ENCODE measurements at regions not wholly inside any gene's neighbourhood (a gene's known extent, or its start where the extent isn't known, plus 50 kb on each side); places are given as distances from the start of the nearest gene placed in this dataset.
"Not testable (repeated sequence)": the region's sequence is repeated elsewhere in the genome, so short reads cannot be mapped to it uniquely, and the experiment has no call there.

- no peak overlapping the region for H3K4me3 ChIP-seq (ENCODE audit: low read depth, poor library complexity, severe bottlenecking)
- intact Hi-C loops (cut with DNase I; ENCODE audit: low total_unique reads), result no loop called here
- TF ChIP-seq POLR2A (IDR thresholded peaks at IDR 0.05) (no peak), CTCF (IDR thresholded peaks at IDR 0.05) (no peak)
- DNase-seq (ENCODE audit: low spot score in 2 of 2), result no peak
Observed at GRCh38 chr2:212794471-212794870, 255.9 kb upstream of the ERBB4 start.

DNA sequence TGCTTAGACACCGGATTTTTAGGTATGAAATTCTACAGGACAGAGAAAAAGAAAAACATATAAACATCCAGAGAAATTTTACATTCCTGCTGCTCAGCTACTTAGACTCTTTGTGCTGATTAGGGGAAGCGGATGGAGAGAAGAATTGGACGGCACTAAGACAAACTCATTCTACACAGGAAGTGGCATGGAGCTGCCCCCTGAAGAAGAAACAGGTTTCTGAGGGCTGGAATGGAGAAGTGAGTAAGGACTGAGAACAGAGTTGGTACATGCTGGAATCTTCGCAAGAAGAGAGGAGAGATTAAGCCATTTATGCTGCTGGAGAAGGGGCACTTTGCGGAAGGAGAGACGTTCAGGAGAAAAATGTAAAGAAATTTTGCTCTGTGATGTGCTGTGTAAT, 253.0 kb upstream of the ERBB4 start:
- TF ChIP-seq POLR2A (IDR thresholded peaks at IDR 0.05), result no peak
- no peak for TF ChIP-seq CTCF (IDR thresholded peaks at IDR 0.05)
- intact Hi-C loops (cut with DNase I; ENCODE audit: low total_unique reads), result no loop called here
- no peak overlapping the region for H3K4me3 ChIP-seq (ENCODE audit: low read depth, poor library complexity, severe bottlenecking)
- 86% methylated on average over 6 of the region's 6 CpGs for WGBS, 2 donors
- no peak for DNase-seq (ENCODE audit: low spot score in 2 of 2)

GRCh38 chr2:212786088-212786487, 247.5 kb upstream of the ERBB4 start:
- intact Hi-C loops (cut with DNase I; ENCODE audit: low total_unique reads); H3K4me3 ChIP-seq (ENCODE audit: low read depth, poor library complexity, severe bottlenecking); DNase-seq (ENCODE audit: low spot score in 2 of 2): not testable (repeated sequence)
- 80% methylated on average over 5 of the region's 5 CpGs for WGBS, 2 donors

DNA sequence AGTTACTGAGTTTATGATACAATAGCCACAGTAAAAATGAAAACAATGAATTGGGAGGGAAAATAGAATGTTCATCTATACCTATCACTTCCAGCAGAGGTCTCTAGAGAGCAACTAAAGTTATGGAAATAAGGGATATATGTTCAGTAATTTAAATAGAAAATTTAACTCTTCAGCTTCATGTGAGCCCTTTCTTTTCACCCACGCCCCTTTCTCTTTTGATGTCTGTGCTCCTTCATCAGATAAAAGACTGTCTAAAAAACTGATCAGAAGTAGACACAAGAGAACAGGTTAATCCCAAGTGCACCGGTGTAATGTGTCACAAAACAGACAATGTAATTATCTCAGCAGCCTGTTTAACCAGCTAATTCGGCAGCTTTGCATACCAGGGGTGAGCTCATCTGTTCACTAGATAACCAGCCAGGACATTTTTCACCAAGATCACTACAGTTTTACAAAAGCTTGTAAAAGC, 238.5 kb upstream of the ERBB4 start:
- no peak for DNase-seq (ENCODE audit: low spot score in 2 of 2)
- TF ChIP-seq POLR2A (IDR thresholded peaks at IDR 0.05), result no peak
- no peak for TF ChIP-seq CTCF (IDR thresholded peaks at IDR 0.05)
- no peak overlapping the region for H3K4me3 ChIP-seq (ENCODE audit: low read depth, poor library complexity, severe bottlenecking)
- WGBS, 2 donors, result 10 to 15% methylated on average over 3 of the region's 3 CpGs
- intact Hi-C loops (cut with DNase I; ENCODE audit: low total_unique reads), result no loop called here

GRCh38 chr2:212773808-212774339, 235.3 kb upstream of the ERBB4 start:
- WGBS, 2 donors, result 90 to 95% methylated on average over 1 of the region's 1 CpG
- TF ChIP-seq CTCF (IDR thresholded peaks at IDR 0.05) (no peak), POLR2A (IDR thresholded peaks at IDR 0.05) (no peak)
- no peak overlapping the region for H3K4me3 ChIP-seq (ENCODE audit: low read depth, poor library complexity, severe bottlenecking)
- no peak for DNase-seq (ENCODE audit: low spot score in 2 of 2)
- intact Hi-C loops (cut with DNase I; ENCODE audit: low total_unique reads), result no loop called here

DNA sequence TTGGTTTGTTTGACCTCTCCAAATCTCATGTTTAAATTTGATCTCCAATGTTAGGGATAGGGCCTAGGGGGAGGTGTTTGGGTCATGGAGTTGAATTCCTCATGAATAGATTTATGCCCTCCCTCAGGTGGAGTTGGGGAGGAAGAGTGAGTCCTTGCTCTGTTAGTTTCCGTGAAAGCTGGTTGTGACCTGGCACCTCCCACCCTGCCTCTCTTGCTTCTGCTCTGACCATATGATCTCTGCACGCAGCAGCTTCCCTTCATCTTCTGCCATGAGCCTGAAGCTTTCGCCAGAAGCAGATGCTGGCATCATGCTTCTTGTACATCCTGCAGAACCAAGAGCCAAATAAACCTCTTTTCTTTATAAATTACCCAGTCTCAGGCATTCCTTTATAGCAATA, 231.6 kb upstream of the ERBB4 start:
- TF ChIP-seq POLR2A (IDR thresholded peaks at IDR 0.05), result no peak
- no peak for TF ChIP-seq CTCF (IDR thresholded peaks at IDR 0.05)
- no peak overlapping the region for H3K4me3 ChIP-seq (ENCODE audit: low read depth, poor library complexity, severe bottlenecking)
- no peak for DNase-seq (ENCODE audit: low spot score in 2 of 2)
- intact Hi-C loops (cut with DNase I; ENCODE audit: low total_unique reads), result no loop called here
- WGBS, 2 donors, result 45 to 53% methylated on average over 3 of the region's 3 CpGs

All from lower leg skin (tissue), 4 donors.